Left lung (tissue), 4 donors: ENCODE measurements at regions not wholly inside any gene's neighbourhood (a gene's known extent, or its start where the extent isn't known, plus 50 kb on each side); places are given as distances from the start of the nearest gene placed in this dataset.
A peak's percentile ranks its signal among the peaks of the same experiment; 100 is the strongest.

Experiments used
- ATAC-seq: fragments of 200-7000 bp; cut with Tn5 transposase; one replicate; pipeline ENCODE4 v1.9.1; 2020; ENCODE audit warnings: moderate library complexity
- DNase-seq, 4 donors: peaks; one replicate each; pipeline ENCODE4 v3.0.0-alpha.2; 2013 to 2020
- H3K27ac ChIP-seq, 2 donors: fragments of 200-600 bp; sonication (generic) in 1 of 2; one replicate each; pipeline versions ENCODE4 v1.5.0 to v1.8.0; 2020 to 2021
- H3K27me3 ChIP-seq, 2 donors: fragments of 200-600 bp; sonication (generic) in 1 of 2; one replicate each; pipeline versions ENCODE4 v1.5.0 to v1.8.0; 2020 to 2021
- H3K36me3 ChIP-seq, 2 donors: fragments of 200-600 bp; sonication (generic) in 1 of 2; one replicate each; pipeline versions ENCODE4 v1.5.0 to v1.8.0; 2020 to 2021
- H3K4me1 ChIP-seq, 2 donors: fragments of 200-600 bp; one replicate each; pipeline ENCODE4 v1.8.0; 2021
- H3K4me3 ChIP-seq, 2 donors: fragments of 200-600 bp; sonication (generic) in 1 of 2; one replicate each; pipeline versions ENCODE4 v1.5.0 to v1.8.0; 2020 to 2021; ENCODE audit warnings: mild to moderate bottlenecking in 1 of 2
- H3K9me3 ChIP-seq, 2 donors: fragments of 200-600 bp; sonication (generic) in 1 of 2; one replicate each; pipeline versions ENCODE4 v1.5.0 to v1.8.0; 2020 to 2021
- CTCF ChIP-seq, 2 donors: fragments of 200-600 bp; sonication (generic) in 1 of 2; IDR thresholded peaks; one replicate each; pipeline versions ENCODE4 v1.5.0 to v1.8.0; 2021; ENCODE audit warnings: antibody characterized with exemption in 2 of 2
- intact Hi-C, 2 donors: fragments of 100-400 bp; cut with DNase I; formaldehyde crosslinking; loops; one replicate each; pipeline versions ENCODE4 v1.11.2 to v1.14.2; 2022
- donor health status: DM: no; HTN: yes; CAD: no.
- donor health status: DM: no; HTN: no; CAD: no.

- no peak for ATAC-seq
- H3K27me3 ChIP-seq: no peaks in the 10 kb centered on the region
- intact Hi-C loops: no loop called here
- H3K9me3 ChIP-seq: no peaks in the 10 kb centered on the region
- TF ChIP-seq CTCF (IDR thresholded peaks at IDR 0.05): no peak
- no peak for DNase-seq
- H3K27ac ChIP-seq: no peak overlapping the region
- H3K36me3 ChIP-seq: no peaks in the 10 kb centered on the region
- H3K4me1 ChIP-seq: no peaks in the 10 kb centered on the region
- no peak overlapping the region for H3K4me3 ChIP-seq
These were observed 85.1 kb downstream of the CLDN17 start for GRCh38 chr21:30081506-30081905.

- H3K27me3 ChIP-seq: no peaks in the 10 kb centered on the region
- no peaks in the 10 kb centered on the region for H3K36me3 ChIP-seq
- H3K4me3 ChIP-seq: no peak overlapping the region
- H3K9me3 ChIP-seq: peaks cover 0 to 12% of the 10 kb centered on the region in 2 donors
- H3K27ac ChIP-seq: no peak overlapping the region
- intact Hi-C loops: no loop called here
- DNase-seq (peak in 1 of 4 donors; percentile 21), ATAC-seq (peak; percentile 75)
- H3K4me1 ChIP-seq: no peaks in the 10 kb centered on the region
- no peak for TF ChIP-seq CTCF (IDR thresholded peaks at IDR 0.05)
These were observed 94.1 kb downstream of the CLDN17 start for GRCh38 chr21:30072496-30072895.

- Histone ChIP-seq H3K27ac (no peak overlapping the region), H3K27me3 (no peaks in the 10 kb centered on the region), H3K4me3 (no peak overlapping the region), H3K4me1 (no peaks in the 10 kb centered on the region), H3K9me3 (no peaks in the 10 kb centered on the region), H3K36me3 (no peaks in the 10 kb centered on the region)
- peak; percentile 78 for ATAC-seq
- intact Hi-C loops: no loop called here
- TF ChIP-seq CTCF (IDR thresholded peaks at IDR 0.05): no peak
- peak in 2 of 4 donors; percentile 17 to 33 for DNase-seq
These were observed 107.7 kb downstream of the CLDN17 start for GRCh38 chr21:30058928-30059327.

- no peak overlapping the region for H3K4me3 ChIP-seq
- ATAC-seq (peak; percentile 65), DNase-seq (no peak)
- no peaks in the 10 kb centered on the region for H3K27me3 ChIP-seq
- H3K27ac ChIP-seq: no peak overlapping the region
- H3K9me3 ChIP-seq: no peaks in the 10 kb centered on the region
- intact Hi-C loops: no loop called here
- H3K4me1 ChIP-seq: no peaks in the 10 kb centered on the region
- TF ChIP-seq CTCF (IDR thresholded peaks at IDR 0.05): no peak
- H3K36me3 ChIP-seq: no peaks in the 10 kb centered on the region
These were observed 109.5 kb downstream of the CLDN17 start for GRCh38 chr21:30057108-30057507.

GRCh38 chr21:30048570-30048969 lies 108.8 kb upstream of the GRIK1 start:
- Histone ChIP-seq H3K27ac (no peak overlapping the region), H3K9me3 (no peaks in the 10 kb centered on the region), H3K4me1 (no peaks in the 10 kb centered on the region), H3K27me3 (no peaks in the 10 kb centered on the region), H3K4me3 (no peak overlapping the region), H3K36me3 (no peaks in the 10 kb centered on the region)
- no peak for TF ChIP-seq CTCF (IDR thresholded peaks at IDR 0.05)
- ATAC-seq (no peak), DNase-seq (no peak)
- intact Hi-C loops: no loop called here
